ENCODE measurements at regions not wholly inside any gene's neighbourhood (a gene's known extent, or its start where the extent isn't known, plus 50 kb on each side); places are given as distances from the start of the nearest gene placed in this dataset.
"Not testable (repeated sequence)": the region's sequence is repeated elsewhere in the genome, so short reads cannot be mapped to it uniquely, and the experiment has no call there.

DNA sequence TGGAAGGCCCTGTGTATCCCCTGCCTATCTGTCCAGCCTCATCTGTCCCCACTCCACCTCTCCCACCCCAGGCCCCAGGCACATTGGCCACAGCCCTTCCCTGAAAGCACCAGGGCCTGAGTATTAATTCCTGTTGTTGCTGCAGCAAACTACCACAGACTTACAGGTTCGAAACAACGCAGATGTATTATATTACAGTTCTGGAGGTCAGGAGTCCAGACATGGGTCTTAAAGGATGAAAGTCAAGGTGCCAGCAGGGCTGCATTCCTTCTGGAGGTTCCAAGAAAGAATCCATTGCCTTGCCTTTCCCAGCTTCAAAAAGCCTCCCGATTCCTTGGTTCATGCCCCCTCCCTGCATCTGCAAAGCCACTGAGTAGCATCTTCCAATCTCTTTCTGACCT is 78.7 kb upstream of the LAPTM4A start:
- no peak for DNase-seq

DNA sequence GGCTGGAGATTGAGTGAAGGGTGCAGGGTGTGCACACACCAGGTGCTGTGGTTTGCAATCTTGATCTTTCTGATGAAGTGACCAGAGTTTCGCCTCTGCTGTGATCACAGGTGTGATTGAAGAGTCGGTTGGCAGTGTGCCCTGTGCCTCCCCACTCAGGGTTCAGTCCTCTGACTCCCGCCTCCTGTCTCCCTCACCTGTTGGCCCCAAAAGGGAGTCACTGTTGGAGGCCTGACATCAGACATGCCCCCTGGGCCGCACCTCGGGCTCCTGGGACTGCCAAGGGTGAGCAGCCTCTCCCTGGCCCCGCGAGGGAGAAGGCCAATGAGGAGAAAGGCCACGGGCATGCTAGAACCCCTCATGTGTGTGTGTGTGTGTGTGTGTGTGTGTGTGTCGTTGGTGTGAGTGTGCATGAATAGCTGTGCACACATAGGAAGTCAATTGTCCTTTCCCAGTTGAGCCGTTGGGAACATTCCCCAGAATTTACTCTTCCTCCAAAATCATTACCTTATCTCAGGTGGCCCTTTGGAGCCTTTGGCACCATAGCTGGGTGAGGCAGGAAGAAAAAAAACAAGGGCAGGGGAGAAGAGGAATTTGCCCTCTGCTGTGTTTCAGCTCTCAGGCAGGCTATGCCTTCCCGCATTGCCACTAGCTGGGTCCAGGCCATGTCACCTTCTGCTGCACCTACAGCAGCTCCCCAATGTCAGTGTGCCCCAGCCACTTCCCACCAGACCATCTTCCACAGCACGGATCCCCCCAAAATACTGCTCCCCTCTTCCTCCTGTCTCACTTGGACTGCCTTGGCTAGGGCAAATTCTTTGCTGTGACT is 78.1 kb upstream of the LAPTM4A start:
- no peak for DNase-seq

DNA sequence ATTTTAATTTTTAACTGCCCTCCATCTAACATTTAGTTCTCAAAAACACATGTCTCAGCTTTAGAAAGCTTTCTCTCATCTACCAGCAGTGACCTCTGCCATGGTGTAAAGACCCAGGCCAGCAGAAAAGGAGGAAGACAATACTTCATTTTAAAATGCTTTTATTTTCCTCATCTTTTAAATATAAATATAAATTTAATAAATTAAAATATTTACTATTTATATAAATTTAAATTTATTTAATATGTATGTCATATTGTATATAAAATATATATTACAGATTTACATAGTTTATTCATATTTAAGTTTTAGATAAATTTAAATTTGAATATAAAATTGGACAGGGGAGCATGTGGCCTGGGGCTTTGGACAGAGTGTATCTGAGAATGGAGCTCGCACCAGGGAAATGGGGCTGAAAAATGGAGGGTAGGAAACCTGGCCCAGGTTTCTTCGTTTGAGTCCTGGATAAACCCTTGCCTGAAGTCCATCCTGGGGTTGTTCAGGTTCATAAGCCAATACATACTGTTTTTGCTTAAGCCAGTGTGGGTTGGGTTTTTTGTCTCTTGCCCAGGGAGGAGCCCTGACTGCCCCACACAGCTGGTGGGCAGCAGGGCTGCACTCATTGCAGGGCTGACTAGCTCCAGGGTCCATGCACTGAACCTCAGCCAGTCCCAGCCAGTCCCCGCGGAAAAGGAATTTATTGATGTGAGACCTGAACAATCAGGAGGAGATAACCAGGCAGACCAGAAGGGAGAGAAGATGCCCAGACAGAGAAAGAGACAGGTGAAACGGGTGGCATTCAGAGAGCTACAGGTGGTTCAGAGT is 77.3 kb upstream of the LAPTM4A start:
- DNase-seq: no peak

DNA sequence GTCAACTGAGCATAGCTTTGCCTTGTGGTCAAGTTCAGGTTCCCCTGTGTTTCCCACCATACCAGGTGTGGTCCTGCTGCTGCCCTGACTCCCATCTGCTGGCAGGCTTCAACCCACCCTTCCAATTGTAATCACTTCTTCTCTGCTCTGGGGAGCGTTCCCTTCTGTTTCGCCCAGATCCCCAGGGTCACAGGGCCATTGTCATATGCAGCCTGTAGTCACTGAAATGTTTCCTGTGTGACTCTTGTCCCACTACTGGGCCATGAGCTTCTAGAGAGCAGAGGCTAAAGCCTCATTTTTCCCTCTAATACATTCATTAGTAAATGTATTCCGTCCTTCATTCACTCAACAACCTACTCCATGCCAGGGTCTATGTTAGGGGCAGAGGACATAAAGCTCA is 75.0 kb upstream of the LAPTM4A start:
- no peak for DNase-seq

DNA sequence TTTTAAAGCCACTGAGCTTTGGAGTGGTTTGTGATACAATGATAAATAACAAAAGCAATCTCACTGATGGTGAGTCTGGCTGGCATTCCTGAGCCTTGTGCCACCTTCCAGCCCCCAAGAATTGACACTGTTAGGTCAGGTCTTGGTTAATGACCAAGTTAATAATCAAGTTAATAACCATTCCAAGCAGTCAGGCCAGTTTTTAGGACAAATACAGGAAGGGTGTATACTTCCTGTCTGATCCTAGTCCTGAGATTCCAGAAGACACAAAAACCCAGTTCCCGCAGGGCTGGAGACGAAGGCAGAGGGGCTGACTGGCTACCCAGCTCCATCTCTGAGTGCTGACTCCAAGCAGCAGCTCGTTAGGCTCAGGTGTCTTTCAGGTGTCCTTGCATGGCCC is 74.6 kb upstream of the LAPTM4A start:
- DNase-seq: no peak

DNA sequence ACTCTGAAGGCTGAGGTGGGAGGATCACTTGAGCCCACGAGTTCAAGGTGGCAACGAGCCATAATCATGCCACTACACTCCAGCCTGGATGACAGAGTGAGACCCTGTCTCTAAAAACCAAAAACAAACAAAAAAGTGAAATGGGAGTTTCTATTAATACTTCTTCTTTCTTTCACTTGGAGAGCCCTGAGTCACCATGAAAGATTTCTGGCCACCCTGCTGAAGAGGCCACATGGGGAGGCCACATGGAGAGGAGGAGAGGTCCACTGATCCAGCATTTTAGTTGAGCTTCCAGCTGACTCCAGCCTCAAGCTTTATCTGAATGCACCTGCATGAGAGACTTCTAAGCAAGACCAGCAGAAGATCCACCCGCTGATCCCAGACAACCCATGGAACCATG is 74.2 kb upstream of the LAPTM4A start:
- no peak for DNase-seq

DNA sequence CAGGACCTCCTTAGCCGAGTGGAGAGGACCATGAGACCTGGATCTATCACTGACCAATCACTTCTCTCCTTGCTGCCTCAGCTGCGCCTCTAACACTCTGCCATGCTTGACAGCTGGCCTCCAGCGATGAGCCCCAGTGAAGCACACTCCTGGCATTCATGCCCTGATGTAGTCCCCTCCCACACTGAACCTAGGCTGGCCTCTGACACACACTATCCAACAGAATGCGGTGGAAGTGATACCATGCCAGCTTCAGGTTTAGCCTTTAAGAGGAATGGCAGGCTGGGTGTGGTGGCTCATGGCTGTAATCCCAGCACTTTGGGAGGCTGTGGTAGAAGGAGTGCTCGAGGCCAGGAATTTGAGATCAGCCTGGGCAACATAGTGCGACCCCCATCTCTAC is 73.7 kb upstream of the LAPTM4A start:
- DNase-seq: no peak

DNA sequence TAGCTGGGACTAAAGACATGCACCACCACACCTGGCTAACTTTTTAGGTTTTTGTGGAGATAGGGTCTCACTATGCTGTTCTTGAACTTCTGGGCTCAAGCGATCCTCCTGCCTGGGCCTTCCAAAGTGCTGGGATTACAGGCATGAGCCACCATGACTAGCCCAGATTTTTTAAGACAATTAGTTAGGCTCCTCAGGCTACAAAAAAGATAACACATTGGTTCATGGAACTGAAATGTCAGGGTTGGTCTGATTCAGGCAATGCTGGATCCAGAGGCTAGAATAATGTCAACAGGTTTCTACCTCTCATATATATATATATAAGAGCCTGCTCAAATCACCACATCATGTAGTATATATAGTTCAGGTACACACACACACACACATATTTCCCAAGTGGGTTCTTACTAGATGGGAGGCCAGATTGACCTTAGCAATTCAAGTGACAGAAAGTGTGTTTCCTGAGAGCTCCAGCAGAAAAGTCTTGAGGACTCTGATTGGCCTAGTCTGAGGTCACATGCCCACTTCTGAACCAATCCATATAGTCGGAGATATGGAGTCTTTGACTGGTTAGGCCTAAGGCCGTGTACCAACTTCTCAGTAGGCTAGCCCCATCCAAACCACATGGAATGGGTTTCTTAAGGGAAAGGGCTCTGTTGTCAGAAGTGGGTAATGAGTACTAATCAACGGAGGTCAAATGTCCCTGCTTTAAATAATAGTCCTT is 72.6 kb upstream of the LAPTM4A start:
- DNase-seq: no peak

- no peak for DNase-seq
Measured at GRCh38 chr2:20122864-20123263, 71.4 kb upstream of the LAPTM4A start.

DNA sequence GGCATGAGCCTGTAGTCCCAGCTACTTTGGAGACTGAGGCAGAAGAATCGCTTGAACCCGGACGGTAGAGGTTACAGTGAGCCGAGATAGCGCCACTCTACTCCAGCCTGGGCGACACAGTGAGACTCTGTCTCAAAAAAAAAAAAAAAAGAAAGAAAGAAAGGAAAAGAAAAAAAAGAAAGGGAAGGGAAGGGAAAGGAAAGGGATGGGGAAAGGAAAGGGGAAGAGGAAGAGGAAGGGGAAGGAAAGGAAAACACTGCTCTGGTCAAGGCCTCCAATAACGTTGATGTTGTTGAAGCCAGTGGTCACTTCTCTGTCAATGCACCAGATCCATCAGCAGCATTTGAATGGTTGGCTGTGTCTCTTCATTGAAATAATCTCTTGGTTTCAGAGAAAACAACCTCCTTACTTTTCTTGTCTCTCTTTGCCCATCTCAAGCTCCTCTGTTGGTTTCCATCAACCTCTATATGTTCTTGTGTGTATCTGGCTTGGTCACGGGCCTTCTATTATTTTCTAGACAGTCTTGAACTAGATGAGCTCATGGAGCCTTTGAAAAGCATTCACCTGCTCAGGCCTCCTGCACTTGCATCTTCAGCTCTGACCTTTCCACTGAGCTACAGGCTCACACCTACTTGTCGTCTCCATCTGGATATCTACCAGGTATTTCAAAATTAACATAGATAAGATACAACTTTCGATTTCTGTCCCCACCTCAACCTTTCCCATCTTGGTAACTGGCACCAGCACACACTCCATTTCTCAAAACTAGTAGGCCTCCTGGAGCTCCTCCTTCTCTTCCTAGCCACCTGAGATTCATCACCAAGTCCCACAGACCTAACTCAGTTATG is 69.4 kb upstream of the LAPTM4A start:
- no peak for DNase-seq

GRCh38 chr2:20118051-20118450 is 66.6 kb upstream of the LAPTM4A start:
- no peak for DNase-seq

DNA sequence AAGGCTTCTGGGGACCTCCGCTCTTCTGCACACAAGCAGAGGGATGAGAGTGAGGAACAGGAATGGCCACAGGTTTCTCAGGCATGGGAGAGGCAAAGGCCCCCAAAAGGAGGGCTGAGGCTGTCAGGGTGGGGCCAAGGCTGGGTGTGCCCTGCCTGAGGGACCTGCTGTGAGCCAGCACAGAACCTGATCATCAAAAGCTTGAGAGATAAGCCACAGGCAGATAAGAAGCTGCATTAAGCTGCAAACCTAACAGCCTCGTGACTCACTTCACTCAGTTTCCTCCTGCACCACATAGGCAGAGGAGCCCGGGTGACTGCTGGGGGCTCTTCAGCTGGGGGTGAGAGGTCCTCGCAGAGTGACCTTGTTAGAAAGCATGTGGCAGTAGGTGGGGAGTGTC is 64.5 kb upstream of the LAPTM4A start:
- no peak for DNase-seq

- no peak for DNase-seq
Measured at GRCh38 chr2:20115374-20115773, 63.9 kb upstream of the LAPTM4A start.

DNA sequence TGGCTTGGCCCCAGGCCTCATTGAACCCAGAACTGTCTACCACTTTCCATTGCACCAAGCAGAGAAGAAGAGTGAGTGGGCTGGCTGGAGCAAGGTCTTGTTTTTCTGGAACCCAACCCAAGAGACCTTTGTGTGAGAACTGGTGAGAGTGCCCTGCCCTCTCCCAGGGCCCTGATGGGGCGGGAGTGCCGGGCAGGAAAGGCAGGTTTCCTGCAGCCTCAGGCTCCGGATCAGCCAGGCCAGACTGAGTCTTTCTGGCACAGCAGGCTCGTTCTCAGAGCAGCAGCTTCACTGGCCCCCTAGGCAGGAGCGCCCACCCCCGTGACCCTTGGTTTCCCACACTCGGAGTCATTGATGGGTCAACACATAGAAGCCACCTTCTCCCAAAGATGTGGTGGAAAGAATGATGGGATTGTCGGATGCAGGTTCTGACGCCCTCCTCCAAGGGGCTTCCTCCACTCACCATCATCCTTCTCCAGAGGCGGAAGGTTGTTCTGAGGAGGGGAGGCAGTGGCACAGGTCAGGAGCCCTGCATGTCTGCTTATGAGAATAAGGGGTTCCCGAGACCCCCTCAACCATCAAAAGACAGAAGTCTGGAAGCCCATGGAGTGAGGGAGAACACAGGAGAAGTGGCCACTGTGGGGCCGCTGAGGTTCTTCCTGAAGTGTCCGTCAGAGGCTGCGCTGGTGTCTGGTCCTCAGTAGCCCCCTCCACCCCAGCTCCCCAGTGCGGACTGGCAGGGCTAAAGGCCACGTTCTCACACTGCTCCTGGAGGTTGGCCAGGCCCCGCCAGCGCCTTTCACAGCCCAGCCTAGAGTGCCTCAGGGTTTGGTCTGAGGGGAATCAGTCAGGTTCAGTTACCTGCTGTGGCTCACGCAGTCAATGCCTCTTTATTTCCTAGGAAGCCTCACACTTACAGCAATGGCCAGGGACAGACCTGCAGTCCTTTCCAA is 62.8 kb upstream of the LAPTM4A start:
- no peak for DNase-seq

DNA sequence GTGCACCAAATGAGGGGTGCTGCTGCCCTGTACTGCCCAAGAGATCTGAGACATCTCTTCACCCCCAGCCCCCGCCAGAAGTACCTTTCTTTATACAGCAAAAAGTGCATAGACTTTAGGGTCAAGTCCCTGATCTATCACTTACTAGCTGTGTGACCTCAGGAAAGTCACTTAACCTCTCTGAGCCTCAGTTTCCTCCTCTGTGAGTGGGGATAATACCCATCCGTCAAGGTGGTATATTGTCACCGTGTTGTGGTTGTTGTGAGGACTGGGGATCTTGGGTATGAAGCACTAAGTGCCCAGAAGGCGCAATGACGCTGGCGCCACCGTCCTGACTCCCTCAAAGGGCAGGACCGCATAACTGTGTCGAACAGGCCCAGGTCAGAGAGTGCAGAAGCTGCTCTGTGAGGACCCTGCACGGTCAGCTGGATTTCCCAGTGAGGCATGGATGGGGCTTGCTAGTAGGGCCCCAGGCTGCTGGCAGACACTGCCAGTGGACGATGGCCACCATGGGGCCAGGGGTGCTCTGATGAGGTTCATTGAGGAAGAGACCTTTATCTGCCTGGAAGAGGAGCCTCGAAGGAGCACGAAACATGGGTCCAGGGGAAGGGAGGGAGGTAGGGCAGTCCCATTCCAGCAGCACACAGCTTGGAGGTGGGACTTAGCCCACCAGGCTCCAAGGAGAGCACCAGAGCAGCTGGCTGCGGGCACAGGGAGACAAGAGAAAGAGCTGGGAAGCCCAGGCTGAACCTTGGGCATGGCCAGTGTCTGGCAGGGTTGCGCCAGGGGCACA is 61.8 kb upstream of the LAPTM4A start:
- no peak for DNase-seq

- DNase-seq: not testable (repeated sequence)
Measured at GRCh38 chr2:20112361-20112760, 60.9 kb upstream of the LAPTM4A start.

DNA sequence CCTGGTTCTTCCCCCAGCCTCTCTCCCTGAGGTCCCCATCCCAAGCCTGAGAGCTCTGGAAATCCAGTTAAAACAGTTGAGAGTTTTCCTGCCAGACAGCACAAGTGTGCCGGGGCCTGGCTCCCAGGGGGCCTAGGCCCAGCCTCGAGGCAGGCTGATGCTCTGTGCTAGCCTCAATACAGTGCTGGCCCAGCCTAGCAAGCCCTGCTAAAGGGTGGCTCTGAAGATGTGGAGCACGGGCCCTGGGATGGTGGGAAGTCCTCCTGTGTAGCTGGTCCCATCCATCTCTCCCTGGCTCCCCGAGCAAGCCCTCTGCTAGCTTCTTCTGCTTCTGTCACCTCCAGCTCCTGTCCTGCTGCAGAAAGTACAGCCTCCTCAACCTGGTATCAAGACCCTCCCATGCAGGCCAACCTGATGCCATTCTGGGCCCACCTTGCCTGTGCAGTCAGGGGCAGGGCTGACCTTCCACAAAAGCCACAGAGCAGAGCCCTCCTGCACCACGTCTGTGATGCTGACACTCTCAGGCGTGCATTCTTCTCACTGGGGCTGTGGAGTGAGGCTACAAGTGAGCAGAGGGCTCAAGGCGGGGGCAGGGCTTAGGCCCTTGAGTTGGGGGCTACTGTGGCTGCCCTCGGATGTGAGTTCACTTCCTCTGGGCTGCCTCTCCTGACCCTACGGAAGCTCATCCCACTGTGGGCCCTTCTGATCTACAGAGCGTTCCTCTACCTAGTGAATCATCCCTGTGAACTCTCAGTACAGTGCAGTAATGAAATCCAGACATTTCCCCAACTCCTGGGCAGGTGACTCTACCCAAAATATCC is 60.1 kb upstream of the LAPTM4A start:
- DNase-seq: no peak

- no peak for DNase-seq
Measured at GRCh38 chr2:20110876-20111275, 59.4 kb upstream of the LAPTM4A start.

DNA sequence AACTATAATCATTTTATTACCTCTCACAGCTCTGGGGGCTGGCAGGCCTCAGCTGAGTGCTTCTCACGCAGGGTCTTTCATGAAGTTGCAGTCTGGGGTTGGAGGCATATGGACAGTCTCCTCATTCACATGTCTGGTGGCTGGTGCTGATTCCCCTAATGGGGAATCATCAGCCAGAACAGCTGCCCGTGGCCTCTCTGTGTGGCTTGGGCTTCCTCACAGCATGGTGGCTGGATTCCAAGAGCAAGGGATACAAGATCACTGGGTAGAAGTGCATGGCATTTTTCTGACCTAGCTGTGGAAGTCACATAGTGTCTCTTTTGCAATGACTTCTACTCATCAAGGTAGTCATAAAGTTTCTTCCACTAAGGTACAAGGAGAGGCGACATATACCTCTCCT is 59.0 kb upstream of the LAPTM4A start:
- DNase-seq: no peak
